HG03520 (cell line): ENCODE measurements at regions not wholly inside any gene's neighbourhood (a gene's known extent, or its start where the extent isn't known, plus 50 kb on each side); places are given as distances from the start of the nearest gene placed in this dataset.
"Not testable (repeated sequence)": the region's sequence is repeated elsewhere in the genome, so short reads cannot be mapped to it uniquely, and the experiment has no call there.

Experiments used
- ATAC-seq: cut with Tn5 transposase; IDR thresholded peaks from one replicate; pipeline ENCODE4 v1.9.1; 2021; ENCODE audit warnings: mild to moderate bottlenecking, moderate library complexity; ENCODE audit not compliant: unreplicated experiment

DNA sequence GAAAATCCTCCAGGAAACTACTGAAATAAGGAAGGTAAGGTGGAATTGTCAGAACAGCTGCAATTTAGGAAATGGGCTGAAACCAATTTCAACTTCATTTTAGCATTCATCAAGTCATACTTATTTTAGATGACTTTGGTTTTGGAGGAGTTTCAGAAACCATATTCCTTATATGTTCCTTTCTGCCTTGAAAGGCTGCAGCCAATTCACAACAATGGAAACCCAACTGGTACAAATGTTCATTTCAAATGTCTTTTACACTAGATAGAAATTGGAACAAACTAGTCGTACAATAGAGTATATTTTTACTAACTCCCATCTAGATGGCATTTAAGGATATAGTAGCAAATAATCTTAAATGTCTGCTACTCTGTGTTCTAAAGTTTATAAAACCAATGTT lies 82.6 kb upstream of the ANKH start:
- ATAC-seq = no peak

DNA sequence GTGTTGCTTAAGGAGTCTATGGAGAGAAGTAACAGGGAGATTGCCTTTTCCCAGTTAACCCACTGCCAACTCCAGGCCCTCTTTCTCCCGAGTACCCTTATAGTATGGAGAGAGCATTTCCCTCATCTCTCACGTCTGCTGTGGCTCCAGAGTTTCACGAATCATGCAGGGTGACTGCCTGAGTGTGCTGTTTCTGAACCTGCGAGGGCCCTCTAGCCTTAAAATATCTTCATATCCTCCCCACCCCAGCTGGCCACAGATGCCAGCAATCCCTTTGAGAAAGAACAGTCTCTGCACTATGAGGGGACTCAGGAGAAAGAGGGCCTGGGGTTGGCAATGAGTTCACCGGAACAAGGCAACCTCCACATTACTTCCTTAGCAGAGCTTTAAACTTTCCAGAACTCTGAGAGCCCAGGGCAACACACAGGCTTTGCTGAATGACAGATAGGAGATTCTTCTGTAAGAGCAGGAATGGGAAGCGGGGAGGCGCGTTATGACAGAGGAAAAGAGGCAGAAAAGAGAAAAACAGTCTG lies 81.6 kb upstream of the ANKH start:
- ATAC-seq = no peak

GRCh38 chr5:14948383-14948782 lies 76.8 kb upstream of the ANKH start:
- no peak for ATAC-seq

GRCh38 chr5:14946815-14947620 lies 75.4 kb upstream of the ANKH start:
- ATAC-seq = no peak

- no peak for ATAC-seq
Measured at GRCh38 chr5:14945450-14945849, 73.9 kb upstream of the ANKH start.

DNA sequence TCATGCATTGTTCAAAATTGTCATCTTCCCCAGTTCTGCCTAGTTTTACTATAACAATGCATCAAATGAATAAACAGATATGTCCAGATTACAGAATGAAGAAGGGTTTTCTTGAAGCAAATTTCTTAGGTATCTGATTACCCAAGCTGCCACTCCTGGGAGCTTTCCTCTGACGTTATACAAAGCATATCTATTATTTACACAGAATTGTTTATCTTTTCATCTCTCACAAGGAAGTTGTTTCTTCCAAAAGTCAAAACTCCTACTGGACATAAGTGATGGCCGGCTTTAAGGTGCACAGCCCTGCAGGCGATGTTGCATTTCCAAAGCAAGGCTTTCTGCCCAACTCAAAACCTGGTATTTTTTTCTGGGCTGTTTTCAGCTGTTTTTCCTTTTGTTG lies 73.4 kb upstream of the ANKH start:
- no peak for ATAC-seq

- ATAC-seq = no peak
Measured at GRCh38 chr5:14944350-14944739, 72.8 kb upstream of the ANKH start.

- no peak for ATAC-seq
Measured at GRCh38 chr5:14942212-14942611, 70.6 kb upstream of the ANKH start.

GRCh38 chr5:14937254-14937653 lies 65.7 kb upstream of the ANKH start:
- ATAC-seq = no peak

GRCh38 chr5:14936588-14936987 lies 65.0 kb upstream of the ANKH start:
- ATAC-seq = no peak

- ATAC-seq = no peak
Measured at GRCh38 chr5:14935341-14935740, 63.8 kb upstream of the ANKH start.

DNA sequence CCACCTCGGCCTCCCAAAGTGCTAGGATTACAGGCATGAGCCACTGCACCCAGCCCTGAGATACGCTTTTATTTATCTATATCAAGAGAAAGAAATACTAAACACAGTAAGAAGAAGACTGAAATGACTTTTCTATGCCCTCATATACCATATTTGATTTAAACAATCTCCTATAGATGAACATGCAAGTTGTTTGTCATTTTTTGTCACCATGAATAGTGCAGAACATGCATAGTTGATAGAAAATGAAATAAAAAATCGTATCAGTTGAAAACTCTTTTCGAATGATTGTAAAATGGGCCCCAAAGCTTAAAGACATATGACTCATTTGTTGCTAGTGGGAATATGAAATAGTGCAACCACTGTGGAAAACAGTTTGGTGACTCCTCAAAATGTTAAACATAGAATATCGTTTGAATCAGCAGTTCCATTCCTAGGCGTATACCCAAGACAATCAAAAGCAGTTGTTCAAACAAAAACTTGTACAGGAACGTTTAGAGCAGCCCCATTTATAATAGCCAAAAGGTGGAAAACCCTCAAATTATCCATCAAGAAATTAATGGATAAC lies 61.4 kb upstream of the ANKH start:
- no peak for ATAC-seq

DNA sequence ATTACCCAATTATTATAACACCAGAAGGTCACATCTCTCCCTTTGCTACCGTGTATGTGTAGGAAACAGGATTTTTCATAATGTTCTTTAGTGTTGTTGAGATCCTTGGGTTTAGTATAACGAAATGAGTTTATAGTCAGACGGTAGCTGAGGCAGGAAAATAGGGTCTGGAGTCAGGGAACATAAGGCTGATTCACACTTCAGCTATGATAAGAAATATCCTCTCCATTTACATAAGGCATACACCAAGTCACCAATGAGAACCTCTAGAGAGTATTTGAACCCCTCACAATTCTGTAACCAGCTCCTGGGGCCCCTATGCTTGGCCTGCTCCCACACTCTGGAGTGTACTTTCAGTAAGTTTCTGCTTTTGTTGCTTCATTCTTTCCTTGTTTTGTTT lies 58.9 kb upstream of the ANKH start:
- ATAC-seq = no peak

- ATAC-seq = no peak
Measured at GRCh38 chr5:14929293-14930065, 57.9 kb upstream of the ANKH start.

DNA sequence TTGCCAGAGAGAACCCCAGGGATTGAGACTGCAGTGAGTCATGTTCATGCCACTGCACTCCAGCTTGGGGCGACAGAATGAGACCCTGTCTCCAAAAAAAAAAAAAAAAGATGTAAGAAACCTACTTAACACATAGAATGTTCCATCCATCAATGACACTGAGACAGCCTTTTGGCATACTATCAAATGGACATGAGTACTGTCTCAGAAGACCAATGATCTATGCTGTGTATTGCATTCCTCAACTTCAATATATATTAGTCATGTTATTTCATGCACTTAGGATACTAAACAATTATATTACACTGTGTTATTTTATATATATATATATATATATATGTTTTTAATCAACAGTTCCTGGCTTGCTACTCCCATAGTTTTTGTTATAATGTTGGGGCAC lies 57.1 kb upstream of the ANKH start:
- ATAC-seq = no peak

DNA sequence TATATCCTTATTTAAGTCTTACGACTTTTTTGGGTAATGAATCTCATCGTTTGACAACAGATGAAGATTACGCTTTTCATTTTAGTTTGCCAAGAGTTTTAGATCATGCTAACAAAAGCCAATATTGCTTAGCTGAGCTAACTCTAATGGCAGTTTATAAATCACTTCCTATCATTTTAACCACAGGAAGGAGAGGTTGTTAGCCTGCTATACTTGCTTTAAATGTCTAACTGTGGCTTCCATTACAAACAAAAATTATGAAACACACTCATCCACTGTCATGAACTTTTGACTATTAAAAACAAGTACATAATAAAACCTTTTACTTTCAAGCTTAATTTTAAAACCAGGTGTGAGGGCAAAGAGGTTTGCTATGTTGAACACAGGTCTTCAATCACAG lies 53.7 kb upstream of the ANKH start:
- ATAC-seq = no peak

GRCh38 chr5:14922952-14923351 lies 51.4 kb upstream of the ANKH start:
- ATAC-seq = not testable (repeated sequence)

DNA sequence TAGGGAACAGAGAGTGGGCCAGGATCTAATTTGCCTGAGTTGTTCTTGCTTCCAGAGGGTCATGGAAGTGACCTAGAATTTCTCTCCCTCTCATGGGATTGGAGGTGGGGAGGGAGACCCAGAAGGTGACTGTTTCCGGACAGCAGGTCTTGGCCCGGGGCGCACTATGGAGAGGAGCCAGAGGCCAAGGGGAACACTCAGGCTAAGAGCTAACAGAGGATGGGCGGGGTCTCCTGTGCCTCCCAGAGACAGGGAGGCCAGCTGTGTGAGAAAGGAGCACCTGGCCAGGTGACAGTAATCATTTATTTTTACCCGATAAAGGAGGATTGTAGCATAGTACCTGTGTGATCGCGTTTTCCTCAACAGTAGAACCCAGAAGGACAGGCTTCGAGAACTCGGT lies 50.9 kb upstream of the ANKH start:
- ATAC-seq = no peak
